Head of caudate nucleus (tissue), 42 donors: ENCODE measurements at regions not wholly inside any gene's neighbourhood (a gene's known extent, or its start where the extent isn't known, plus 50 kb on each side); places are given as distances from the start of the nearest gene placed in this dataset.

ENCODE experiments used
- DNase-seq, 42 donors: peaks; one replicate each; pipeline versions ENCODE4 v3.0.0 to v3.0.0-alpha.2; 2020 to 2021; ENCODE audit warnings: mixed read lengths in 7 of 42
- intact Hi-C: fragments of 100-400 bp; cut with DNase I; formaldehyde crosslinking; loops from one replicate; pipeline ENCODE4 v1.15.0; 2022

DNA sequence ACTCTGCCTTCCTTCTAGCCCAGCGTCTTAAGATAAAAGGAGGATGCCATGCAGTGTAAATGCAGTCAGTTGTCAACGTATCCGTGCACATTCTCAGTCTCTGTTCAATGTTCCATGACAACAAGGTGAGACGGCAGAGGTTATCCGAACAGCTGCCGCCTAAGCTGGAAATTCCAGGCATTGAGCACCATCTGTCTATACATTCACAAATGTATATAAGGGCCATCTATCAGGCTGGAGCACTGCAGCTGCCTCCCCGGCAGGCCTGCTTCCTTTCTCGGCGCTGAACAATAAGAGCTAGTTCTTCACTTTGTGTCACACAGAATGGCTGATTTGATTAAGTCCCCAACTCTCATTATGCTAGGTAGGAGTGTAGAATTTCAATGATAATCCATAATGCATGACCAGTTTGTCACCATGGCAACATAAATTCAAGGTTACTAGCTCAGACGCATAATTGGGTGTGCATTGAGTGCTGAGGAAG is 282.2 kb upstream of the SOX11 start:
- intact Hi-C loops: no loop called here
- DNase-seq: peak in 15 of 42 donors; percentile 4 to 46 (median 22)

DNA sequence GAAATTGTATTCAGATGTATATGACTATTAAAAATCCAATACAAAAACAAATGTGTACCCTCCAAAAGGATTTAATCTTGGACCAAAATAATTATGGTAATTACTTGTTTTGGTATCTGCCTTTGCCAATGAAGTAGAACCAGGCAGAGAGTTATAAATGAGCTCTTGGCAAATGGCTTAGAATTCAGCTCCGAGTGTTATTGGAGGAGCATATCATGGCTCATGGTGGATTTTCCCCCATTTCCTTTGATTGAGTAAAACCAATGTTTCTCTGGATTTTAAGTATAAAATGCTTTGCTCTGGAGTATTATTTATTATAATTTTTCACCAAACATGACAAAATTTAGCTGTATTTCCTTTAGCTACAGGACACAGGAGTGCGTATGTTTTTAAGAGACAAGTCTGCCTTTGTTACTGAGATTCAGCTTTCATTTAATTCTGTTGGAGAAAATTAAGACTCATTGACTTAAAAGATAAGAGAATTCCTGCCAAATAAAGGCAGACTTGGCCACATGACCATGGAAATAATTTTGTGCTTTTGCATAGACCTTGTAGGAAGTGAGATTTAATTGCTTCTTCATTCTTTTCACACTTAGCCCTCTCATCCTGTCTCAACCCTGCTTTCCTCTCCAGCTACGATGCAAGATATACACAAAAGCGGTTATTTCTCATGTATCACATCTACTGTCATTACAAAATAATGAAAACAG is 281.0 kb upstream of the SOX11 start:
- DNase-seq: no peak
- intact Hi-C loops: no loop called here

DNA sequence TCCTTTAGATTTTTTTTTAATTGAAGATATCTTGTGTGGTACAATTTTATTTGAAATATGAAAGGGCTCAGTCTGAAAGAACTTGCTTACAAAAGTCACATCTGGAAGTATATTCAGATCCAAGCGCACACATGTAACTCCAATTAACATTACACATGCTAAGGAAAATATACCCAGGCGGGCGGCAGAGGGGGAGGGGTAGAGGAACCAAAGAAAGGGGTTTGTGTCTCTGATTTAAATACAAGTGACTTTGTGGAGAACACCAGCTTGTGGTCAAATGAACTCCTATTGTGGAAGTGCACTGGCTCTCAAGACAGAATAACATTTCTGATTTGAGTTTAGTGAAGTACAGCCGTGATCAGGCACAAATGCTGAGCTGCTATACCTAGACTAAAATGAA is 280.2 kb upstream of the SOX11 start:
- intact Hi-C loops: no loop called here
- no peak for DNase-seq

DNA sequence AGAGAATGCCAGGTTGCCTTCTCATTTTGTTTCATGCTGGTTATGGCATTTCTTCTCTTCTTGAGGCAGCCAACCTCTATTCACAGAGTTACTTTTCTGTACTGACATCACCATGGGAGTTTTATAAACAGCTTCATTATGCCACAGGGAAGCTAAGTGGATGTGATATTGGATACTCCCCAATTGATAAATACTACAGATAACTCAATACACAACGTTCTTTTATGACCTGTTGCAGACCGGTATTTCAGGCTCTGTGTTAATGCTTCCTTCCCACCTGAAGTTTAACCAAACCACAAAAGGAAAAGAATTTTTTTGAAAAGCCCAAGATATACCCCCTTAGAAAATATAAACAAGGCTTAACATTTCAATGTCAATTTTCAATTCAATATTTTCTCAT is 258.3 kb upstream of the SOX11 start:
- intact Hi-C loops: no loop called here
- DNase-seq: no peak

DNA sequence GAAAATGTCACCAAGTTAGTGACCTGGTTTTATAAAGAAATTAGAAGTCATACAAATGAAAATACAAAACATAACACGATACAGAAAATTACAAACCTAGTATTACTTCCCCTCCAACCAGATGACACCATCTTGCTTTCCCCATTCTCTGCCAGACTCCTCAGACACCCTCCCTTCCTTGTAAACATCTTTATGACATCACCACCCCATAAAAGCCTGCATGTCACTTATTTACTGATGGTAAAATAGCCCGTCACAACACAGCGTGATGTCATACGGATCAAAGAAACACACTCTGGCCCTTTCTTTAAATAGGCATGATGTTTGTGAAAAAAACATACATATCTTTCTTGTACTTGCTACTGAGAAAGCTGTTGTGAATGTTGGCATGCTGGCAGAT is 254.8 kb upstream of the SOX11 start:
- intact Hi-C loops: no loop called here
- no peak for DNase-seq

DNA sequence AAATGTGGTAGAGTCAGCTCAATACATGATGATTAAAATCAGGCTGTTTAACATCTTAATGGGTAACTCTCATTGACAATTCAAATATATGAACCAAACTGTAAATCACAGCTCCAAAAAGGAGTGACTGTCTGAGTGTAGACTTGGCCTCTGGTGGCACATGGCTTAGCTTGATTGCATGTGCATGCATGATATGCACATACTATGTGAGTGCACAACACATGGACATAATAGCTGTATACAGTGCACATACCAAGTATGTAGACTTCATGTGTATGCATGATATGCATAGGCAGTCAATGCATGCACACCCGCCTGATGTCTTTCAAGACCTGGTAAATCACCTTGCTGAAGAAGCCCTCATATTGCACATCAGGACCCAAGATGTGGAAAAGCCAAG is 252.0 kb upstream of the SOX11 start:
- intact Hi-C loops: no loop called here
- no peak for DNase-seq

DNA sequence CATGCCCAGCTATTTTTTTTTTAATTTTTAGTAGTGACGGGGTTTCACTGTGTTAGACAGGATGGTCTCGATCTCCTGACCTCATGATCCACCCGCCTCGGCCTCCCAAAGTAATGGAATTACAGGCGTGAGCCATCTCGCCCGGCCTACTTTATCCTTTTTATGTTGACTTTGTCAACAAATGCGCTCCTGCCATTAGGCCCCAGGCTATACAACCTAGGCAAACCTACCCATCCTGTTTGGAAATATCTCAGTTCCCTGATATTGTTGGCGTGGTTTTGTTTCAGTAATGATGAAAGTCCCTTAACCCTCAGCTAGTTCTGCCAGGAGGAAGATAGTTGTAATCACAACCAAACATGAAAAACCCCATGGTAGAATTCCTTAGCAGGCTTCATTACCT is 249.4 kb upstream of the SOX11 start:
- intact Hi-C loops: no loop called here
- no peak for DNase-seq

DNA sequence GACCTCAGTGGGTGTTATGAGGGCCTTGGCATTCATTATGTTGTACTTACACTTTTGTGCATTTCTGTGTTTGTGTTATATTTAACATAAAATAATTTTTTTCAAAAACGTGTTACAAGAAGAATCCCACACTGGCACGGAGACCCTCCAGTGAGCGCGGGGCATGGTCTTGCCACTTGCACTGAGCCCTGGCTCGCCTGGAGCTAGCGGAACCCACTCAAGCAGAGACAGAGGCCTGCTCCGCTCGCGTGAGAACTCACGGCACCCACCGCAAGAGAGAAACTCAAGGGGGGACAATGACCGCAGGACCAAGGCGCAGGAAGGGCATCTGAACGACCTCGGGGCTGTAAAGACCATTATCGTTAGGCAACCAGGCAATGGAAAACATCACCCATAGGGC is 248.0 kb upstream of the SOX11 start:
- no peak for DNase-seq
- intact Hi-C loops: no loop called here

DNA sequence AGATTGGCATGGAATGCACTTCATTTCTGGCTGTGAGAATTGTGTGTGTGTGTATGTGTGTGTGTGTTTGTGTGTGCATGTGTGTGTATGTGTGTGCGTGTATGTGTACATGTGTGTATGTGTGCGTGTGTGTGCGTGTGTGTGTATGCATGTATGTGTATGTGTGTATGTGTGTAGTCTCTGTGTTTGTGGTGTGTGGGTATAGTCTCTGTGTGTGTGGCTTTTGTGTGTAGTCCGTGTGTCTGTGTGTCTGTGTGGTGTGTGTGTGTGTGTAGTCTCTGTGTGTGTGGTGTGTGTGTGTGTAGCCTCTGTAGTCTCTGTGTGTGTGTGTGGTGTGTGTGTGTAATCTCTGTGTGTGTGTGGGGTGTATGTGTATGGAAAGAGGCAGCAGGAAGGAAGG is 247.3 kb upstream of the SOX11 start:
- DNase-seq: no peak

DNA sequence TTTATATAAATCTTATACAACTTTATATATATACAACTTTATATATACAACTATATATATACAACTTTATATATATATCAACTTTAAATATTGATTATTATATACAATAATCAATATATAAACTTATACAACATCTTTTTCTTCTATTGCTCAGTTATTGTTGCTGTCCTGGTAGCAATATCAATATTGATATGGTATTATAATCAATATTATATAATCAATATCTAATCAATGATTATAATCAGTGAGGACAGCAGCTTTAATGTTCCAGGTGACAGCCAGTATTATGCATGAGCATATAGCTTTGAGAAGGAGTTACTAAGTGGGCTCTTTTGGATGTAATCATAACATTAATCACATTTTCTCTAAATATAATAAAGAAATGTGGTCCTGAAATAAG is 242.3 kb upstream of the SOX11 start:
- intact Hi-C loops: no loop called here
- DNase-seq: no peak

More for the DNA sequence above, 247.3 kb upstream of the SOX11 start:
- intact Hi-C loops: no loop called here

DNA sequence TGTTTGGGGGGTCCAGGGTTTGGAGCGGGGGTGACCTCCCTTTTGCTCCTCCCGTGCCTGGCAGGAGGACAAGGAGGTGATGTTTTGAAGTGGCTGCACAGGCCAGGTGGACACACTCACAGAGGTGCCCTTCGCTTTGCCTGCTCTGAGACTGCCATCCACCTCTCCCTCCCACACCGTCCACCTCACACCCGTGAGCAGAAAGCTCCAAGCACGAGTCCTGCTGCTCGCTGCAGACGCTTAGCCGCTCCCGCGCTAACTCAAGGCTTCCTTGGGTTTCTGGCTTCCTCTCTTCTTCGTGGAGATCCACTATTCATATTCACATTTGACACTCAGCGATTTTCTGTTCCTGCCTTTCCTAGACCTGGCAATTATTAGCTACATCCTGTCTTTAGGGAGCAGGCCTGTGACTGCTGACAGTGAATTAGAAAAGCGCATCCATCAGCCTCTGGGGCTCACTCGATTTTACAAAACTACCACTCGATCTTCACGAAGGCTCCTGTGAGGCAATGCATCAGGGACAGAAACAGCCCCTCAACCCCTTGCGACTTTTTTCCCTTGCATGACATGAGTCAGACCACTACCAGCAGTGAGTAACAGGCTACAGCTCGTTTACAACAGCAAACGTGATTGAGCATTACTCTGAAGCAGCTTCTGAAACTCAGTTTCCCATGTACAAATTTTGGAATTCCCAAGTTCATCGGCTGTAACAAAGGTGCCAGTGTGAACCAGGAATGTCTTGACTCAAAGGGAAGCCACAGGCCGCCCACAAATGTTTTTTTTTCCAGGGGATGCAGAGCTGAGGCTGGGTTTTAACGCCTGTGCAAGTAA is 238.7 kb upstream of the SOX11 start:
- intact Hi-C loops: no loop called here
- DNase-seq: no peak

DNA sequence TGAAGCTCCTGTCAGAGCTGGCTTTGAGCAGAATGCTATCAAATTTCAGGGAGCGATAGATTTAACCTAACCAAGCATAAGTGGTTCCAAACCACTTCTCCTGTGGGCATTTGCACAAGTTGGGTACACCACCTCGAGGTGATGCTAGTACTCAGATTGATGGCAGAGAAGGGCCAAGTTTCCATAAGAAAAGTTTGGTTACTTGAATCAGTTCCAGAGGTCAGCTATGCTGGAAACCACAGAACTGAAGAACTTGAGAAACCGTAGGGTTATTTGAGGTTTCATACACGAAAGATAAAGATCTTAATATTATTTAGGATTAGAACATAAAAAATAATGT is 238.2 kb upstream of the SOX11 start:
- intact Hi-C loops: no loop called here
- no peak for DNase-seq

DNA sequence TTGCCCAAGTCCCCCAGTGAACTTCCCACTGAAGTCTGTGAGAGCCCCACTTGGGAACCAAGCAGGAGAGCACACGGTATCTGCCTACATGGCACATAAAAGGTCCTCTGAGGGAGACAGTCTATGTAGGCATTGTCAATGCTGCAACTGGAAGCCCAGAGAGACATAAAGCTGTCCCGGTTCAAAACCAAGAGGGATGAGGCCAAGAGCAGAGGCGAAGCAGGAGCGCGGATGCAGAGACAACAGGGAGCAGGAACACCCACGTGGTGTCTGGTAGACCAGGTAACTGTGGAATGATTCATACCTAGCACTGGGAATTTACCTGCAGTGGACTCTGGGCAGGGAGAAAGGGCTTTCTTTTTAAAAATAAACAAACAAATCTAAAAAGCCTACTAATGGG is 233.1 kb upstream of the SOX11 start:
- intact Hi-C loops: no loop called here
- no peak for DNase-seq

DNA sequence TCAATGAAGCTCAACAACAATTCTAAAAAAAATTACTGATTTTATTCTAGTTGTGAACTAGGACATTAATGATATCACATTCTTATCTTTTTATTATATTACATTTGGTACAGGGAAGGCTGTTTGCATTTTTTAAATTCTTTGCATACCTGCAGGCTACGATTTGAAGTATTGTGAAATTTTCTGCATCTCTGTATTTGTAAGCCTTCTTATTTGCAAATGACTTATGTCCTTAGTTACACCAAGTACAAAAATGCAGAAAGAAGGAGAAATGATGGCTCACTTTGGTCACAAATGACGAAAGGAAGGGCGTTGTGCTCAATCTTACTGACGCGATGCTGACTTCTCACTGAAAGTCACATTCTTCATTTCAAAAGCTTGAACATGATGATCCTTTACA is 227.5 kb upstream of the SOX11 start:
- intact Hi-C loops: no loop called here

DNA sequence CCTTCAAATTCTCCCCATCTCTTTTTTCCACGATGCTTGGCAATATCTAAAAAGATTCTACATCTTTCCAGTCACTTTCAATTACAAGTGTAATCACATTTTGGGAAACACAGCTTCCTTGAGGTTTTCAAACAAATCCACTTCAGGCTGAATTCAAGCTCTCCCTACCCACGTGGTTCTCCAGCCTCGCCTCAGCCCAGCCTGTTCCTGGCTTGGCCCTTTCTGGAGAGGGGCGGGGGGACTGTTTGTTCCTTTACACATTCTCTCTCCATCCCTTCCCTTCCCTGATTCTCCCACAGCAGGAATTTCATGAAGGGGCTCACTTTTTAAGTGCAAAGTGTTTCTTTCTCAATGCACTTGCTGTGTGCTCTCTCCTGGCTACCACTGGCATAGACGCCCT is 226.3 kb upstream of the SOX11 start:
- no peak for DNase-seq
- intact Hi-C loops: no loop called here

More for the DNA sequence above, 227.5 kb upstream of the SOX11 start:
- no peak for DNase-seq

DNA sequence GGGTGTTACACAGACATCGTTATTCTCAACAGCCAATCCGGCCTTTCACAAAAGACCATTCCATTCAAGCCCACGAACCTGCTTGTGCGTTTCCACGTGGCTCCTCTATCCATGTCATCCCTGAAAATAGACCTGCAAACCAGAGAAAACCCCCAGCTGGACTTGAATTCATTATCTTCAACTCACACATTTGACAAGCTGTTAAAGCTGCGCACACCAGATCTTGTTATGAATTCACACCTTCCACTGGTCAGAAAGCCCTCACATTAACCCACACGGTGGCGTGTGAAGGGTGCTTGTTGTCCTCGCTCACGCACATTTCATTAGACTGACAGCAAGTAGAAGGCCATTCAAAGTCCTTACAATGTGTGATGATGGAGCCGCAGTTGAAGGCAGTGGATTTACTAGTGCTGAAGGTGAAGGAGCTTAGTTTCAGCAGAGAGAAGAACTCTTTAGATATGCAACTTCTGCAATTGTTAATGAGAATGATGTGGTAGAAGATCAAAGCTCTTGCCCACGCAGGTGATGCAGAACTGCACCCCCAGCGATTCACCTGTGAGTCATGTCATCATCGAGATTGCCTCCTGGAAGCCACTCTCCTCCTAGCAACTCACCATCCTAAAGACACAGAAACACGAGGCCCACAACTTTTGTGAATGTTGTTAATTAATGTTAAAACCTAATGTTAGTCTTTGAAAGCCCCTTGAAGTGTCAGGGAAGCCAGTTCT is 224.8 kb upstream of the SOX11 start:
- DNase-seq: peak in 38 of 42 donors; percentile 9 to 83 (median 50)
- intact Hi-C loops: no loop called here

DNA sequence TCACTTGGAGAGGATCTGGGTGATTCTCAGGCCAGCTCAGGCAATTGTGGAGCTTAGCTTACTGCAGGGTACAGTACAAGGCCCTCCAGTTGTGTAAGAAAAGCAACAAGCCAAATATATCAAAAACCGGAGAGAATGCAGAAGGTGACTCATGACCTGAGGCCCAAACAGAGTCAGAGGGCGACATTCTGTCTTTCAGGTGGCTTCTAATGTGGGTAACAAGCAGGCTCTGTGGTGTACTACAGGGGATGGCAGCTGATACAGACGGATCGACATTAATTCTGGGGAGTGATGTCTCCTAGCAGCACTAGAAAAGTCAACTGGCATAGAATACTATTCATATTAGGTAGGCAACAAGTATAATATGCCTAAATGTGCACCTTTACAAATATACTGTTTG is 219.5 kb upstream of the SOX11 start:
- no peak for DNase-seq
- intact Hi-C loops: no loop called here

DNA sequence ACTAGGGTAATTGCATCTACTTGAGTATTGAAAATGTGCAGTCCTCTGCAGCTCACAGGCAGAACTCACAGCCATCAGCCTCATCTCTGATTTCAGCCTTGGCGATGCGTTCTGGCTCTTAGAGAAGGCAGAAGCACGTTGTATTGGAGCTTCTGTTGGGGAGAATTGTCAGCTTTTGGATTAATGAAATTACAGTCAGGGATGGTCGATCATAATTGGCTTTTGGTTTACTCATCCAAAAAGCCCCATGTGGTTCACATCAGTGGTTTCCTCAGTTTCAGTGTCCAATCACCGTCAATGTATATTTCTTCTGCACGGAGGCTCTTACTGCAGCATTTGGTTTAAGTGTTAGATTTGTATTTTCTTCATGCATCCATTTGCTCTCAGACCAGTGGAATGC is 218.5 kb upstream of the SOX11 start:
- DNase-seq: no peak
- intact Hi-C loops: no loop called here

DNA sequence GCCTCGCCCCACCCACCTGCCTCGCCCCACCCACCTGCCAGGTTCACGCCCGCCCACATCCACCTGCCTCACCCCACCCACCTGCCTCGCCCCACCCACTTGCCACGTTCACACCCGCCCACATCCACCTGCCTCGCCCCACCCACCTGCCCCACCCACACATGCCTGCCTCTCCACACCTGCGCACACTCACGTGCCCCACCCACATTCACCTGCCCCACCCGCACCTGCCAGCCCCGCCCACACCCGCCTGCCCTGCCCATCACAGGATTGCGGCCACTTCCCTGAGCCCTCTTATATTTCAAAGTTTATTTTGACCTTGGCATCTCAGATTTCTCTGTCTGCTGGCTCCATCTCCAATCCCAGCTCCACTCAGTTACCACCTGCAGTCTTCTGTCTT is 217.5 kb upstream of the SOX11 start:
- DNase-seq: no peak
- intact Hi-C loops: no loop called here

DNA sequence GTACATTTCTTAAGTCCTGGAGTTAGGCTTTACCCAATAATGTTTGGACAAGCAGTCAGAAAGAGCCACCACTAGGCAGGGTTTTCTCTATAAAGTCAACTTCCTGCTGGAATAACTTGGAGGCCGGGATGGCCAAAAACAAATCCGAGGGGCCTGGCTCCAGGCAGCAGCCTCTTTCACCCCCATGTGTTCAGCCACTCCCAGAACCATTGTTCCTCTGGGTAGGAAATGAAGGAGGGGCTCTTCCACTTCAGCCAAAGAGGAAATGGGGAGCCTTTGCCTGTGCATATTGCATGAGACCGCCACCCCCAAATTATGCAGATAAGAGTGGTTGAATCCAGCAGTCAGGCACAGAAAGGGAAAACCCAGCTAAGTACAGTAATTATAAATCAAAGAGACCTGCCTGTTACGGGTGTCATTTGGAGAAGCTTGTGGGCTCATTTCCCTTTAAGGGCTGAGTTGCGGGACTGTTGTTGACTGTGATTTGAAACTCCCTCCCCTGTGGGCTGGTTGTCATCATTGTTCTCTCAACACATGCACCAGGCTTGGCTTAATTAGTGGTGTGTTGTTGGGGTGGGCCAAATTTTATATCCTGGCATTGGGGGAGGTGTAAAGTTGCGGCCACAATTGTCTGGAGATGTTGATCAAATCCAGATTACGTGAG is 212.8 kb upstream of the SOX11 start:
- no peak for DNase-seq
- intact Hi-C loops: no loop called here
